ENCODE measurements at regions not wholly inside any gene's neighbourhood (a gene's known extent, or its start where the extent isn't known, plus 50 kb on each side); places are given as distances from the start of the nearest gene placed in this dataset.

- no peaks in the 10 kb centered on the region for H3K4me1 ChIP-seq (ENCODE audit: control insufficient read depth in 1 of 2, insufficient read depth in 1 of 2, low read depth in 1 of 2, low read length in 1 of 2)
These were observed 55.7 kb upstream of the TOP3B start for GRCh38 chr22:22038178-22038880.

DNA sequence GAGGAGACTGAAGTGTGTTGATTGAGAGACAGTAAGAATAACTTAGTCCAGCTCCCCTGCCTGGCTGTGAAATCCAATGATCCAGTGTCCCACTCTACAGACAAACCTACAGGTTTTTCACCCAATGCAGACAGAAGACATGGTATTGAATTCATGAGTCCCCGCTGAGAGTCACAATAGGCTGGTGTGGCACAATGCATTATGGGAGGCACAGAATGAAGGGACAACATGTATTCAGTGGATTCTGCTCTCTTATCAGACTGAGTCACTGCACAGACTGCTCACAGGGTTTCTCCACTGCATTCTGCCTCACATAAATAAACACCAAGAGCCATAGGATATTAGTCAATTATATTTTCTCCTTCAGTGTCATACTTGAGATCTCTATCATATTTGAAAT, 55.2 kb upstream of the TOP3B start:
- TF ChIP-seq, protein P1, sequence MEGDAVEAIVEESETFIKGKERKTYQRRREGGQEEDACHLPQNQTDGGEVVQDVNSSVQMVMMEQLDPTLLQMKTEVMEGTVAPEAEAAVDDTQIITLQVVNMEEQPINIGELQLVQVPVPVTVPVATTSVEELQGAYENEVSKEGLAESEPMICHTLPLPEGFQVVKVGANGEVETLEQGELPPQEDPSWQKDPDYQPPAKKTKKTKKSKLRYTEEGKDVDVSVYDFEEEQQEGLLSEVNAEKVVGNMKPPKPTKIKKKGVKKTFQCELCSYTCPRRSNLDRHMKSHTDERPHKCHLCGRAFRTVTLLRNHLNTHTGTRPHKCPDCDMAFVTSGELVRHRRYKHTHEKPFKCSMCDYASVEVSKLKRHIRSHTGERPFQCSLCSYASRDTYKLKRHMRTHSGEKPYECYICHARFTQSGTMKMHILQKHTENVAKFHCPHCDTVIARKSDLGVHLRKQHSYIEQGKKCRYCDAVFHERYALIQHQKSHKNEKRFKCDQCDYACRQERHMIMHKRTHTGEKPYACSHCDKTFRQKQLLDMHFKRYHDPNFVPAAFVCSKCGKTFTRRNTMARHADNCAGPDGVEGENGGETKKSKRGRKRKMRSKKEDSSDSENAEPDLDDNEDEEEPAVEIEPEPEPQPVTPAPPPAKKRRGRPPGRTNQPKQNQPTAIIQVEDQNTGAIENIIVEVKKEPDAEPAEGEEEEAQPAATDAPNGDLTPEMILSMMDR (IDR thresholded peaks at IDR 0.05): no peak

More at GRCh38 chr22:22038178-22038880, 55.7 kb upstream of the TOP3B start:
- Histone ChIP-seq H3K36me3 (no peaks in the 10 kb centered on the region), H3K9me3 (no peaks in the 10 kb centered on the region), H3K27me3 (no peaks in the 10 kb centered on the region), H3K27ac (no peak overlapping the region), H3K4me3 (ENCODE audit: low read depth in 1 of 2, low read length in 1 of 2) (no peak overlapping the region)
- TF ChIP-seq, protein P1 (IDR thresholded peaks at IDR 0.05): no peak

GRCh38 chr22:22037229-22037628, 54.6 kb upstream of the TOP3B start:
- no peaks in the 10 kb centered on the region for H3K36me3 ChIP-seq
- H3K4me3 ChIP-seq (ENCODE audit: low read depth in 1 of 2, low read length in 1 of 2): no peak overlapping the region
- H3K27me3 ChIP-seq: no peaks in the 10 kb centered on the region
- no peak overlapping the region for H3K27ac ChIP-seq
- TF ChIP-seq, protein P1 (IDR thresholded peaks at IDR 0.05): no peak
- no peaks in the 10 kb centered on the region for H3K9me3 ChIP-seq
- H3K4me1 ChIP-seq (ENCODE audit: control insufficient read depth in 1 of 2, insufficient read depth in 1 of 2, low read depth in 1 of 2, low read length in 1 of 2): no peaks in the 10 kb centered on the region

More for the DNA sequence above, 55.2 kb upstream of the TOP3B start:
- H3K4me1 ChIP-seq (ENCODE audit: control insufficient read depth in 1 of 2, insufficient read depth in 1 of 2, low read depth in 1 of 2, low read length in 1 of 2): no peaks in the 10 kb centered on the region
- H3K27me3 ChIP-seq: no peaks in the 10 kb centered on the region
- H3K36me3 ChIP-seq: no peaks in the 10 kb centered on the region
- no peak overlapping the region for H3K27ac ChIP-seq
- H3K4me3 ChIP-seq (ENCODE audit: low read depth in 1 of 2, low read length in 1 of 2): no peak overlapping the region
- H3K9me3 ChIP-seq: no peaks in the 10 kb centered on the region

GRCh38 chr22:22036588-22036987, 54.0 kb upstream of the TOP3B start:
- no peaks in the 10 kb centered on the region for H3K27me3 ChIP-seq
- no peaks in the 10 kb centered on the region for H3K9me3 ChIP-seq
- TF ChIP-seq, protein P1 (IDR thresholded peaks at IDR 0.05): no peak
- H3K4me3 ChIP-seq (ENCODE audit: low read depth in 1 of 2, low read length in 1 of 2): no peak overlapping the region
- H3K4me1 ChIP-seq (ENCODE audit: control insufficient read depth in 1 of 2, insufficient read depth in 1 of 2, low read depth in 1 of 2, low read length in 1 of 2): no peaks in the 10 kb centered on the region
- H3K36me3 ChIP-seq: no peaks in the 10 kb centered on the region
- no peak overlapping the region for H3K27ac ChIP-seq

- H3K4me3 ChIP-seq (ENCODE audit: low read depth in 1 of 2, low read length in 1 of 2): no peak overlapping the region
- no peaks in the 10 kb centered on the region for H3K4me1 ChIP-seq (ENCODE audit: control insufficient read depth in 1 of 2, insufficient read depth in 1 of 2, low read depth in 1 of 2, low read length in 1 of 2)
- no peaks in the 10 kb centered on the region for H3K36me3 ChIP-seq
- TF ChIP-seq, protein P1 (IDR thresholded peaks at IDR 0.05): no peak
- H3K27ac ChIP-seq: no peak overlapping the region
- no peaks in the 10 kb centered on the region for H3K27me3 ChIP-seq
- no peaks in the 10 kb centered on the region for H3K9me3 ChIP-seq
These were observed 53.3 kb upstream of the TOP3B start for GRCh38 chr22:22035771-22036314.

Data from neutrophil (primary cell).